Neural cell (in vitro differentiated cells): ENCODE measurements at regions not wholly inside any gene's neighbourhood (a gene's known extent, or its start where the extent isn't known, plus 50 kb on each side); places are given as distances from the start of the nearest gene placed in this dataset.

Source experiments
- H2AFZ ChIP-seq: fragments of 200-600, 300-800 bp; sonication (generic), shearing (Covaris generic); 2 replicates; pipeline ENCODE4 v1.6.0; 2014; ENCODE audit warnings: low read depth, mild to moderate bottlenecking, antibody characterized with exemption, low read length, moderate library complexity
- H3F3A ChIP-seq: fragments of 200-600 bp; shearing (Covaris generic); 2 replicates; pipeline ENCODE4 v1.6.1; 2016; ENCODE audit warnings: mild to moderate bottlenecking, moderate library complexity, mixed read lengths, antibody characterized with exemption, low read length; ENCODE audit not compliant: insufficient read depth, poor library complexity, severe bottlenecking
- H3K27ac ChIP-seq: fragments of 200-600, 300-800 bp; sonication (generic), shearing (Covaris generic); 2 replicates; pipeline ENCODE4 v1.5.1; 2014; ENCODE audit warnings: mild to moderate bottlenecking, low read length, moderate library complexity
- H3K27me3 ChIP-seq: fragments of 300-800, 200-600 bp; sonication (generic), shearing (Covaris generic); 2 replicates; pipeline ENCODE4 v1.6.0; 2014; ENCODE audit warnings: mild to moderate bottlenecking, low read depth, low read length, moderate library complexity; ENCODE audit not compliant: insufficient read depth
- H3K36me3 ChIP-seq: fragments of 300-800, 200-600 bp; sonication (generic), shearing (Covaris generic); 2 replicates; pipeline ENCODE4 v1.5.1; 2014; ENCODE audit warnings: mild to moderate bottlenecking, antibody characterized with exemption, low read length, moderate library complexity; ENCODE audit not compliant: insufficient read depth
- H3K4me2 ChIP-seq: fragments of 300-800, 200-600 bp; sonication (generic), shearing (Covaris generic); 2 replicates; pipeline ENCODE4 v1.6.0; 2014; ENCODE audit warnings: mild to moderate bottlenecking, low read length
- H3K4me3 ChIP-seq: fragments of 300-800, 200-600 bp; sonication (generic), shearing (Covaris generic); 2 replicates; pipeline ENCODE4 v1.5.1; 2014; ENCODE audit warnings: mild to moderate bottlenecking, low read length, moderate library complexity
- H3K79me2 ChIP-seq: fragments of 200-600 bp; shearing (Covaris generic); replicated peaks from 2 replicates; pipeline ENCODE4 v1.6.0; 2014; ENCODE audit warnings: mild to moderate bottlenecking, low read length, moderate library complexity; ENCODE audit not compliant: insufficient read depth
- H3K9ac ChIP-seq: fragments of 300-800, 200-600 bp; sonication (generic), shearing (Covaris generic); 2 replicates; pipeline ENCODE4 v1.6.1; 2016; ENCODE audit warnings: mild to moderate bottlenecking, low read length, mixed read lengths
- H3K9me2 ChIP-seq: fragments of 200-600 bp; shearing (Covaris generic); 2 replicates; pipeline ENCODE4 v1.6.1; 2016; ENCODE audit warnings: mild to moderate bottlenecking, low read length, mixed read lengths; ENCODE audit not compliant: insufficient read depth
- H3K9me3 ChIP-seq: fragments of 200-600, 300-800 bp; sonication (generic), shearing (Covaris generic); 2 replicates; pipeline ENCODE4 v1.6.1; 2016; ENCODE audit warnings: mild to moderate bottlenecking, mixed run types, low read length, moderate library complexity, mixed read lengths
- H4K20me1 ChIP-seq: fragments of 200-600 bp; shearing (Covaris generic); 2 replicates; pipeline ENCODE4 v1.6.1; 2016; ENCODE audit warnings: mild to moderate bottlenecking, mixed run types; ENCODE audit not compliant: insufficient read depth
- EP300 ChIP-seq: fragments of 450-650 bp; conservative IDR thresholded peaks from 2 replicates; pipeline ENCODE4 v1.6.1; 2014; ENCODE audit warnings: antibody characterized with exemption, mild to moderate bottlenecking, moderate library complexity; ENCODE audit not compliant: poor library complexity, severe bottlenecking
- EZH2 ChIP-seq: fragments of 200-600, 300-800 bp; shearing (Covaris generic), sonication (generic); IDR thresholded peaks from 2 replicates; pipeline ENCODE4 v1.6.1; 2014; ENCODE audit warnings: antibody characterized with exemption, low read length, borderline replicate concordance, mild to moderate bottlenecking; ENCODE audit not compliant: insufficient read depth, poor library complexity, severe bottlenecking
- MXI1 ChIP-seq: fragments of 450-650 bp; conservative IDR thresholded peaks from 2 replicates; pipeline ENCODE4 v1.6.1; 2014; ENCODE audit warnings: antibody characterized with exemption, mild to moderate bottlenecking; ENCODE audit not compliant: poor library complexity, severe bottlenecking
- POLR2AphosphoS5 ChIP-seq: IDR thresholded peaks from 2 replicates; pipeline ENCODE4 v1.6.1; 2012
- RAD21 ChIP-seq: fragments of 450-650 bp; conservative IDR thresholded peaks from 2 replicates; pipeline ENCODE4 v1.6.1; 2014; ENCODE audit warnings: antibody characterized with exemption, mild to moderate bottlenecking, moderate library complexity
- SMC3 ChIP-seq: fragments of 450-650 bp; conservative IDR thresholded peaks from 2 replicates; pipeline ENCODE4 v1.6.1; 2014; ENCODE audit warnings: antibody characterized with exemption, mild to moderate bottlenecking, moderate library complexity; ENCODE audit not compliant: poor library complexity
- TAF1 ChIP-seq: IDR thresholded peaks from 2 replicates; pipeline ENCODE4 v1.6.1; 2012; ENCODE audit warnings: low read depth
- TF ChIP-seq, protein P1 (sequence below): IDR thresholded peaks from 2 replicates; pipeline ENCODE4 v1.6.1; 2012; ENCODE audit warnings: borderline replicate concordance
- TF ChIP-seq, protein P2 (sequence below): fragments of 450-650 bp; IDR thresholded peaks from 2 replicates; pipeline ENCODE4 v1.5.1; 2014; ENCODE audit warnings: antibody characterized with exemption, mild to moderate bottlenecking, moderate library complexity; ENCODE audit not compliant: poor library complexity, severe bottlenecking

- Histone ChIP-seq H3F3A (no peaks in the 10 kb centered on the region), H2AFZ (no peak overlapping the region), H3K9me2 (no peaks in the 10 kb centered on the region), H3K27ac (no peak overlapping the region), H3K36me3 (no peaks in the 10 kb centered on the region), H3K9me3 (no peaks in the 10 kb centered on the region), H4K20me1 (no peaks in the 10 kb centered on the region), H3K4me2 (no peak overlapping the region), H3K79me2 (no peaks in the 10 kb centered on the region), H3K4me3 (no peak overlapping the region), H3K27me3 (no peaks in the 10 kb centered on the region), H3K9ac (no peak overlapping the region)
- TF ChIP-seq POLR2AphosphoS5 (no peak), RAD21 (no peak), SMC3 (no peak), EP300 (no peak), MXI1 (no peak), EZH2 (no peak), TAF1 (no peak)
- TF ChIP-seq, protein P1, sequence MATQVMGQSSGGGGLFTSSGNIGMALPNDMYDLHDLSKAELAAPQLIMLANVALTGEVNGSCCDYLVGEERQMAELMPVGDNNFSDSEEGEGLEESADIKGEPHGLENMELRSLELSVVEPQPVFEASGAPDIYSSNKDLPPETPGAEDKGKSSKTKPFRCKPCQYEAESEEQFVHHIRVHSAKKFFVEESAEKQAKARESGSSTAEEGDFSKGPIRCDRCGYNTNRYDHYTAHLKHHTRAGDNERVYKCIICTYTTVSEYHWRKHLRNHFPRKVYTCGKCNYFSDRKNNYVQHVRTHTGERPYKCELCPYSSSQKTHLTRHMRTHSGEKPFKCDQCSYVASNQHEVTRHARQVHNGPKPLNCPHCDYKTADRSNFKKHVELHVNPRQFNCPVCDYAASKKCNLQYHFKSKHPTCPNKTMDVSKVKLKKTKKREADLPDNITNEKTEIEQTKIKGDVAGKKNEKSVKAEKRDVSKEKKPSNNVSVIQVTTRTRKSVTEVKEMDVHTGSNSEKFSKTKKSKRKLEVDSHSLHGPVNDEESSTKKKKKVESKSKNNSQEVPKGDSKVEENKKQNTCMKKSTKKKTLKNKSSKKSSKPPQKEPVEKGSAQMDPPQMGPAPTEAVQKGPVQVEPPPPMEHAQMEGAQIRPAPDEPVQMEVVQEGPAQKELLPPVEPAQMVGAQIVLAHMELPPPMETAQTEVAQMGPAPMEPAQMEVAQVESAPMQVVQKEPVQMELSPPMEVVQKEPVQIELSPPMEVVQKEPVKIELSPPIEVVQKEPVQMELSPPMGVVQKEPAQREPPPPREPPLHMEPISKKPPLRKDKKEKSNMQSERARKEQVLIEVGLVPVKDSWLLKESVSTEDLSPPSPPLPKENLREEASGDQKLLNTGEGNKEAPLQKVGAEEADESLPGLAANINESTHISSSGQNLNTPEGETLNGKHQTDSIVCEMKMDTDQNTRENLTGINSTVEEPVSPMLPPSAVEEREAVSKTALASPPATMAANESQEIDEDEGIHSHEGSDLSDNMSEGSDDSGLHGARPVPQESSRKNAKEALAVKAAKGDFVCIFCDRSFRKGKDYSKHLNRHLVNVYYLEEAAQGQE: no peak
- TF ChIP-seq, protein P2, sequence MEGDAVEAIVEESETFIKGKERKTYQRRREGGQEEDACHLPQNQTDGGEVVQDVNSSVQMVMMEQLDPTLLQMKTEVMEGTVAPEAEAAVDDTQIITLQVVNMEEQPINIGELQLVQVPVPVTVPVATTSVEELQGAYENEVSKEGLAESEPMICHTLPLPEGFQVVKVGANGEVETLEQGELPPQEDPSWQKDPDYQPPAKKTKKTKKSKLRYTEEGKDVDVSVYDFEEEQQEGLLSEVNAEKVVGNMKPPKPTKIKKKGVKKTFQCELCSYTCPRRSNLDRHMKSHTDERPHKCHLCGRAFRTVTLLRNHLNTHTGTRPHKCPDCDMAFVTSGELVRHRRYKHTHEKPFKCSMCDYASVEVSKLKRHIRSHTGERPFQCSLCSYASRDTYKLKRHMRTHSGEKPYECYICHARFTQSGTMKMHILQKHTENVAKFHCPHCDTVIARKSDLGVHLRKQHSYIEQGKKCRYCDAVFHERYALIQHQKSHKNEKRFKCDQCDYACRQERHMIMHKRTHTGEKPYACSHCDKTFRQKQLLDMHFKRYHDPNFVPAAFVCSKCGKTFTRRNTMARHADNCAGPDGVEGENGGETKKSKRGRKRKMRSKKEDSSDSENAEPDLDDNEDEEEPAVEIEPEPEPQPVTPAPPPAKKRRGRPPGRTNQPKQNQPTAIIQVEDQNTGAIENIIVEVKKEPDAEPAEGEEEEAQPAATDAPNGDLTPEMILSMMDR: no peak
Observed at GRCh38 chr4:173960398-173960797, 323.1 kb downstream of the FBXO8 start.

- Histone ChIP-seq H3K79me2 (no peaks in the 10 kb centered on the region), H3K9me2 (no peaks in the 10 kb centered on the region), H3F3A (no peaks in the 10 kb centered on the region), H3K27me3 (no peaks in the 10 kb centered on the region), H3K9me3 (no peaks in the 10 kb centered on the region), H3K36me3 (no peaks in the 10 kb centered on the region), H3K4me3 (no peak overlapping the region), H3K9ac (no peak overlapping the region), H3K27ac (no peak overlapping the region), H2AFZ (no peak overlapping the region), H3K4me2 (no peak overlapping the region), H4K20me1 (no peaks in the 10 kb centered on the region)
- TF ChIP-seq EP300 (no peak), TAF1 (no peak), MXI1 (no peak), POLR2AphosphoS5 (no peak), RAD21 (no peak), EZH2 (no peak), SMC3 (no peak)
Observed at GRCh38 chr4:173958445-173958844, 325.0 kb downstream of the FBXO8 start.
